ENCODE measurements at regions not wholly inside any gene's neighbourhood (a gene's known extent, or its start where the extent isn't known, plus 50 kb on each side); places are given as distances from the start of the nearest gene placed in this dataset.

GRCh38 chr16:8519179-8519578 lies 71.1 kb downstream of the TMEM114 start:
- DNase-seq = no peak

GRCh38 chr16:8517280-8517679 lies 73.0 kb downstream of the TMEM114 start:
- DNase-seq = no peak

GRCh38 chr16:8516471-8516870 lies 73.8 kb downstream of the TMEM114 start:
- DNase-seq = no peak

- no peak for DNase-seq
Observed at GRCh38 chr16:8512941-8513624, 77.2 kb downstream of the TMEM114 start.

- DNase-seq = no peak
Observed at GRCh38 chr16:8511464-8511863, 78.8 kb downstream of the TMEM114 start.

GRCh38 chr16:8510160-8510559 lies 80.2 kb downstream of the TMEM114 start:
- no peak for DNase-seq

- DNase-seq = no peak
Observed at GRCh38 chr16:8505327-8505991, 84.9 kb downstream of the TMEM114 start.

- DNase-seq = no peak
Observed at GRCh38 chr16:8502446-8502845, 87.9 kb downstream of the TMEM114 start.

- DNase-seq = no peak
Observed at GRCh38 chr16:8500351-8500750, 90.0 kb downstream of the TMEM114 start.

GRCh38 chr16:8496364-8496763 lies 93.9 kb downstream of the TMEM114 start:
- DNase-seq = no peak

GRCh38 chr16:8493972-8494371 lies 96.3 kb downstream of the TMEM114 start:
- no peak for DNase-seq

- DNase-seq = no peak
Observed at GRCh38 chr16:8492690-8493089, 97.6 kb downstream of the TMEM114 start.

GRCh38 chr16:8489580-8489979 lies 100.7 kb downstream of the TMEM114 start:
- no peak for DNase-seq

- DNase-seq = no peak
Observed at GRCh38 chr16:8486985-8487384, 103.3 kb downstream of the TMEM114 start.

- DNase-seq = no peak
Observed at GRCh38 chr16:8483396-8483795, 106.9 kb downstream of the TMEM114 start.

- DNase-seq = no peak
Observed at GRCh38 chr16:8481810-8482209, 108.5 kb downstream of the TMEM114 start.

- DNase-seq = no peak
Observed at GRCh38 chr16:8476824-8477223, 113.5 kb downstream of the TMEM114 start.

- DNase-seq = no peak
Observed at GRCh38 chr16:8474587-8474986, 115.7 kb downstream of the TMEM114 start.

- DNase-seq = no peak
Observed at GRCh38 chr16:8469102-8469778, 121.1 kb downstream of the TMEM114 start.

- no peak for DNase-seq
Observed at GRCh38 chr16:8464979-8465378, 125.3 kb downstream of the TMEM114 start.

- DNase-seq = no peak
Observed at GRCh38 chr16:8459085-8459733, 131.1 kb downstream of the TMEM114 start.

GRCh38 chr16:8458481-8459046 lies 131.7 kb downstream of the TMEM114 start:
- DNase-seq = no peak

GRCh38 chr16:8453359-8453758 lies 137.0 kb downstream of the TMEM114 start:
- no peak for DNase-seq

All from bone marrow (tissue), 2 donors.